Hippocampal formation (tissue), 2 donors: ENCODE measurements at regions not wholly inside any gene's neighbourhood (a gene's known extent, or its start where the extent isn't known, plus 50 kb on each side); places are given as distances from the start of the nearest gene placed in this dataset.
"Not testable (repeated sequence)": the region's sequence is repeated elsewhere in the genome, so short reads cannot be mapped to it uniquely, and the experiment has no call there.

Experiments used
- DNase-seq, 2 donors: peaks; one replicate each; lab custom pipeline; 2025; lab: John Stamatoyannopoulos, UW

DNA sequence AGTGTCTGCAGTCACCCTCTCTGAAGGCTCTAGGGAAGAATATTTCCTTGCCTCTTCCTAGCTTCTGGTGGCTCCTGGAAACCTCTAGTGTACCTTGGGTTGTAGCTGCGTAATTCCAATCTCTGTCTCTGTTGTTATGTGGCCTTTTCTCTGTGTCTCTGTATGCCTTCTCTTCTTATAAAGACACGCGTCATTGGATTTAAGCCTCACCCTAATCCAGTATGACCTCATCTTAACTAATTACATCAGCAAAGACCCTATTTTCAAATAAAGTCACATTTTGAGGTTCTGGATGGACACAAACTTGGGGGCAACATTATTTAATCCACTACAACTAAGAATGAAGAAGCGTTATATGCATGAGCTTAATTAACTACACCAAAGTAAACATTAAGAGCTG, 111.4 kb upstream of the ZNF184 start:
- DNase-seq, result no peak

DNA sequence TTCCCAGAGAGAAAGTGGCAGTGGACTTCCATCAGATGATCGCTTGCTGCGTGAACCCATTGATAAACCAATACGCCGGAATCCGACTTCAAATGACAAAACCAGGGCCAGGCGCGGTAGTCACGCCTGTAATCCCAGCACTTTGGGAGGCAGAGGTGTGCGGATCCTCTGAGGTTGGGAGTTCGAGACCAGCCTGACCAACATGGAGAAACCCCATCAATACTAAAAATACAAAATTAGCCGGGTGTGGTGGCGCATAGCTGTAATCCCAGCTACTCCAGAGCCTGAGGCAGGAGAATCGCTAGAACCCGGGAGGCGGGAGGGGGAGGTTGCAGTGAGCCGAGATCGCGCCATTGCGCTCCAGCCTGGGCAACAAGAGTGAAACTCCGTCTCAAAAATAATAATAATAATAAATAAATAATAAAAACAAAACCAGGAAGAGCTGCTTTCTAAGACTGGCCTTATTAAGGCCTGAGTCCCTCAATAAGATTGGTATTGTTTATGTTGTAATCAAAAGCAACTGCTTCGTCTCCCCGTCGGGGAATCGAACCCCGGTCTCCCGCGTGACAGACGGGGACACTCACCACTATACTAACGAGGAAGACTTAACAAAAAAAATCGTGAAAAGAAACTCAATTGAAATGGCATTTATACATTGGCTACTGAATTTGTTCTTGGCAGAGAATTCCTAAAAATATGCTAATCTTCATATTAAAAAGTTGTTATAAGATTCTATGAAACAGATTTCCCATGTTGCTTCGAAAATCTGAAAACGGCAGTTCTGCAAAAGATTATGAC, 110.2 kb upstream of the ZNF184 start:
- no peak for DNase-seq

DNA sequence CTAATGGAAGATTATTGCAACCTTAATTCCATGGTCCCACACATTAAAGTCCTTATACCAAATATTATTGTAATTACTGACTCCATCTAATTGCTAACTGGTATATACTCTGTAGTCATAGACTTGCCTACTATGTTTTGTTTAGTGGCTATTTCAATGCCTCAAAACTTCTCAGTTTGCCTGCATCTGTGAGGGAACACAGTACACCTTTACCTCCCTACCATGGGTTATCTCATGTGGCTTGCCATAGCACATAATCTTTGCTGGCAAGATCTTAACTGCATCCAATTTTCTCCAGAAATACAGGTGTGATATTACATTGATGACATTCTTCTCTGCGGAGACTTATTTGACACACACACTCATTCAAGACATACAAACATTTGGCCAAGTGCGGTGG, 107.1 kb upstream of the ZNF184 start:
- no peak for DNase-seq

DNA sequence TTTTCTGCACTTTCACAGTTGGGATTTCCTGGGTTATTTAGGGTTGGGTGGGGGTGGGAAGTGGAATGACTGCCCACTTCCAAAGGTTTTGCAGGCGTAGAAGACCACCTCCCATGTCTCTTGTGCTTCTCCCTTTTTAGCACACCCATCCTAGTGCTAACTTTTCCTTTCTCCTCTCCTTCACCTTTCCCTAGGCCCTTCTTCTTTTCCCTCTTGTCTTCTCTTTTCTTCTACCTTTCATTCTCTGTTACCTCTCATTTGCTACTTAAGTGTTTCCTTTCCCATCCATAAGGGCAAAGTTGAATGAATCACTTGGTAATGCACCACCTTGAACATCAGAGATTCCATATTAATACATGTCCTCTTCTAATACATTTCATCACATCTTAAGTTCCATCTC, 105.0 kb upstream of the ZNF184 start:
- no peak for DNase-seq

DNA sequence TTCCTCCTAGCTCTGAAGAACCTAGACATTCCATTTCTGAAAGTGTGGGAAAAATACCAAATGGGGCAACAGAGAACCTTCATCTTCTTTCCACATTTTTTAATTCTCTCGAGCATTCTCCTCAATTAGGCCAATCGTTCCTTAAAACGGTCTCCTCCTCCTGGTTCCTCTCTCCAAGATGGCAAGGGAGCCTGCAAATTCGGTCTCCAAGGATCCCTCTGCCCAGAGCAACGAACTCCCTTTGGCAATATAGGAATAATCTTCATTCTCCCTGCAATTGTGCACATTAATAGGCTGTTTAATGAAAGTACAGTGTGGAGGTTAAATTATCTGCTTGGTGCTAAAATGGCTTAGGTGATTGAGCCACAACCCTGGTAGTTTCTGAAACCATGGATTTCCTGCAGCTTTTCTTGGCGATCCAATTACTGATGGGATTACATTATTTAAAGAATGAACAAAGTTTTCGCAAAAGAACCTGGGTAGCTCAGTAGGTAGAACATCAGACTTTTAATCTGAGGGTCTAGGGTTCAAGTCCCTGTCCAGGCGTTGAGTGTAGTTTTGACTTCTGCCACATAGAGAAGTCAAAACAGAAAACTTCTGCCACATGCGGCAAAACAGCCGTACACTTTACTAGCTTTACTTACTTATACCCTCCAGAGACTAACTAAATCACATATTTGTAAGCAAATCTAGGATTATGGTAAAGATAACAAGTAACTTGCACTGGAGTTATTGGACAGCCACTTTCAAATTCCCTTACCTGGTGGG, 102.9 kb upstream of the ZNF184 start:
- DNase-seq, result no peak

DNA sequence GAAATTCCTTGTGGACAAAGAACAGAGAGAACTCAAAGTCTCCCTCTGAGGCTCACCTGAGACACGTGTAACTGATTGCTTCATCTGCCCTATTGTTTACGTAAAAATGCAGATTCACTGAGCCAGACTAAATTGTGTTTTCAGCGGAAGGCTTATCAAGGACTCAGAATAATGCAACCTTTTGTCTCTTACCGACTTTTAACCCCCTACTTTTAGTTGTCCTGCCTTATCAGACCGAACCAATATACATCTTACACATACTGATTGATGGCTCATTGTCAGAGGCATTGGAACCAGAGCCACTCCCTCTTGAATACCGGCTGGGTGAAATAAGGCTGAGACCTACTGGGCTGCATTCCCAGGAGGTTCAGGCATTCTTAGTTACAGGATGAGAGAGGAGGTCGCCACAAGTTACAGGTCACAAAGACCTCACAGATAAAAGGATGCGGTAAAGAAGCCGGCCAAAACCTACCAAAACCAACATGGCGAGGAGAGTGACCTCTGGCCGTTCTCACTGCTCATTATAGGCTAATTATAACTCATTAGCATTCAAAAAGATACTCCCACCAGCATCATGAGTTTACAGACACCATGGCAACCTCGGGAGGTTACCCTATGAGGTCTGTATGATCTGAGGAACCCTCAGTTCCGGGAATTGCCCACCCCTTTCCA, 95.5 kb upstream of the ZNF184 start:
- DNase-seq, result no peak

DNA sequence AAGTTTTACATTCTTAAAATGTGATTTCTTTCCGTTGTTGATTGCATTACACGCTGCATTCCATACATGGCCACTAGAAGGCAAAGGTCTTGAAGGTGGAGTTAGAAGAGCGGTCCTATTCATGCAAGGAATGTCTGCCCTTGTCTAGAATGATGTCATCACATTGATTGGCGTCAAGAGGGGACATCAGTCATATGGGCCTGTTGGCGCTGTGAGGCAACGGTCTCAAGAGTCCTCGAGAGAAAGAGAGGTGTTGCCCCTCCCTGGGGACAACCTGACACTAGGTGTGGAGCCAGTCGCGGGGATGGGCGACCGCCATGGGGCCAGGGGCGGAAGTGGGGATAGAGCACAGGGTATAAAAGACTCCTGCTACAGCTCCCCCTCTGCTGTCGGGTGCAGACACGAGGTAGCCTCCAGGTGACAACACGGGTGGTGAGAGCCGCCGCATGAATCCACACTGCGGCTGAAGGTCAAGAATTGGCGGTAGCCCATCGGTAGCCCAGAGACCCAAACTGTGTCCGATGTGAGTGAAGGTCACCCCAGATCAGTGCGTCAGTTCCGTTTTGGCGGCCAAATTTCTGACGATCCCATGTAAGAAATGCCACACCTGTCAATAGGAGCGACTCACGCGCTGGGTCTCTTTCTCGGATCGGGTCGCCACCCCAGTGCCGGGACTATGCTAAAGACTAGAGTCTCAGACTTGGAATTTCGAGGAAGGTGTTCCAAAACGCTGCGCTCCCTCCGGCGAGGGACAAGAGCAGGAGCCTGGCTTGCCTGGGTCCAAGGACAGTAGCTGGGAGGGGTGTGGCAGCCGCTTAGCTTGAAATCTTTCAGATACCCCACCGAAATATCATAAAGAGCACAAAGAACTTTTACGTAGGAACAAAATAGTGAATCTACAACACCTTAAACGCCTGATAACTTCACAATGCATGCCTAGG, 93.2 kb upstream of the ZNF184 start:
- DNase-seq, result no peak

DNA sequence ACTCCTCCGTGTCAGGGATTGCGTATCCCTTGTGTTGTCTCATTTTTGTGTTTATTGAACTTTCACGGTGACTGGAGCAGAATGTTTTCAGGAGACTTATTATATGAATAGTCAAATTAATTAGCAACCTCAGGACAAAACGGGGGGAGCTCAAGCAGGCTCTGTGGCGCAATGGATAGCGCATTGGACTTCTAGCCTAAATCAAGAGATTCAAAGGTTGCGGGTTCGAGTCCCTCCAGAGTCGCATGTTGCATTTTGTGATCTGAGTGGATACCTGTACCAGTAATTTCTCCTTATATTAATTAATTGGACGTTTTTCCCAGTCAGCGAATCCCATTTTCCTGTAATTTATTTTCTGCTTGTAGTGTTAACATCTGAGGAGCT, 89.1 kb upstream of the ZNF184 start:
- no peak for DNase-seq

DNA sequence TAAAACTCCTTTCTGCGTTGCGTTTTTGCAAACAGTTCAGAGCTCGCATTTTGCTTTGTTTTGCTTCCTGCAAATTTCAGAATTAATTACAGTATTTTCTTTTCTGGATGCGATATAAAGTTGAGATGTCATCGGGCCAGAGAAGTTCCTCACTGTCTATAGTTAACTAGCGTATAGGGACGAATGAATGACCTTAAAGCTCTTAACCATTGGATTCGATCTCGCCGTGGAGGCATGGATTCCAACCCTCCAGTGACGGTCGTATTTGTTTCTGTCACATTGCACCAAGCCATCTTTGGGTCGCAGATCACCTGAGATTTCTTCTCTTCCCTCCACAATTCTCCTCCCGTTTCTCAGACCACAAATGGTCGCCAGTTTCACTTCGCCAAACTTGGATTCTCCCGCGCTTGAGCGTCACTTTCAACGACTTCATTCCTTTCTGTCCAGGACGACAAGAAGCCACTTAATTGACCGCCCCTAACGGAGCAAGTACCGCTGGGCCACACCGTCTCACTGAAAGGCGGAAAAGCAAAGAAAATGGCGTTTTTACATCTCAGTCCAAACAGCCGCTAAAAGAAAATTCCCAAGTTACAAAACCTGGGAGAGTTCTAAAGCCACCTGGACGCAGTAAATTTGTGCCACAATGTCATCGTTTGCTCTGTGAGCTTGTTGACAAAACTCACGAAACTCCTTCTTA, 85.3 kb upstream of the ZNF184 start:
- DNase-seq, result no peak

DNA sequence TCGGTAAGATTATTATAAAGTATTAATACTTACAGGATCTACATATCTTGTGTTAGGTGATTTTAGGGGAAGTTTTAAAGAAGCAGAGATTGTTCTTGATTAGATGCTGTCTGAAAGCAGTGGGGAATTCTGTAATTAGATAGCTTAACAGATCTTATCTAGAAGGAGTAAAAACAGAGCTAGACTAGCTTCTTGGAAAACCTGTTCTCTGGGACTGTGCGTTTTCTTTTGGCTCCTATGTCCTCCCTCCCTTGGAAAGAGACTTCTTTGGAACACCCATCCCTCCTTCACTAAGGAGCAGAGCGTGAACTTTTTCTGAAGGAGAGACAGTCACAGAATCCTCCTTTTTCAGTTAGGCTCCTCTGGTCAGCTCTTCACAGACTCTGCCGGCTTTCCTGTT, 83.5 kb upstream of the ZNF184 start:
- DNase-seq, result no peak

DNA sequence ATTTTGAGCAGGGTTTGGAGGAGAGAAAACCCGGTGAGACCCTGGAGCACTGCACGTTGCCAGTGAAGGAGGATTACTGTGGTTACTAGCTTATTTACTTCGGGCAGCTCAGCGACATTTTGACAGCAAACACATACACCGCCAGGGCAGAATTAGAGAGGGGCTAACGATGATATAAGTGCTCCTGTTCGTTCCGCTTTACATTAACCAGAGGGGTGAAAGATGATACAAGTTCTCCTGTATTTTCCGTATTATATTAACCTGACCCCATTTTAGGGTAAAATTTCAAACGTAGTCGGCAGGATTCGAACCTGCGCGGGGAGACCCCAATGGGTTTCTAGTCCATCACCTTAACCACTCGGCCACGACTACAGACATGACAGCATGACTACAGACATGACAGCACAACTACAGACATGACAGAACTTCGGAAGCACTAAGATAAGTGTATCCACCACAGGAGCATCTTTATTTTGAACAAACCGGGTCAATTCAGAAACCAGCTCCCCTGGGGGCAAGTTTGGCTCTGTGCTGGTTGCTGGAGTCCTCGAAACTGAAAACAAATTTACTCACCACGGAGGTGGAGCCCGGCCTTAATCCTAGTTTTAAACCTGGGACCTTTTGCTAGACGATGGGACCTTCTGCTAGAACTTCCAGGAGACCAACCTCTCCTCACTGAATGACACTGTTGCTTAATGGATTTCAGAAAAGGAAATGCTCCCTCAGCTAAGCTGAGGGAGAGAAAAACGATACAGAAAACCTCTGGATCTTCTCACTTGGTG, 80.4 kb upstream of the ZNF184 start:
- DNase-seq, result no peak

DNA sequence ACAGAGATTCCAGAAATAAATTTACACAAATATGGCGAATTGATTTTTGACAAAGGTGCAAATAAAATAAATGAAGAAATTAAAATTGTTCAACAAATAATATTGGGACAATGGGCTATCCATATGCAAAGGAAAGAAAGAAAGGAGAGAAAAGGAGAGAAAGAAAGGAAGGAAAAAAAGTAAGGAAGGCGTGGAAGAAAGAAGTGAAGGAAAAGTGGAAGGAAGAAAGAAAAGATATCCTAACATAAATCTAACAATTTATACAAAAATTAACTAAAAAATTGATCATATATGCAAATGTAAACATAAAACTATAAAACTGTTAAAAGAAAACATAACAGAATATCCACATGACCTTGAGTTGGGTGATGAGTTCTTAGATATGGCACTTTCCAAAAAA, 78.7 kb upstream of the ZNF184 start:
- DNase-seq, result no peak

DNA sequence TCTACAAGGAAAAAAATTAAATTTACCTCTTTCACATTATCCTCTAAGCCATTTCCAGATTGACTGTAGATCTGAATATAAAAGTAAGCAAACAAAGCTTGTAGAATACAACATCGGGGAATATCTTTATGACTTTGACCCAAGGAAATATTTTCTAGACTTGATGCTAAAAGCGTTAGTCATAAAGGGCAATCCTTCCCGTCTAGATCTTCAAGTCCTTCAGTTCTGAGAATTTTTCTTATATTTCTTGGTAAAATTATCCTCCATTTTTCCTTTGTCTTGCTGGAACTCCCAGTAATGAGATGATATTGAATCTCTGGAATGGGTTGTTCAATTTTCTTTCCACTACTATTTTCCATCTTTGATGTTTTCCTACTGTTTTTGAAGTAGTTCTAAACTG, 77.8 kb upstream of the ZNF184 start:
- DNase-seq, result no peak

DNA sequence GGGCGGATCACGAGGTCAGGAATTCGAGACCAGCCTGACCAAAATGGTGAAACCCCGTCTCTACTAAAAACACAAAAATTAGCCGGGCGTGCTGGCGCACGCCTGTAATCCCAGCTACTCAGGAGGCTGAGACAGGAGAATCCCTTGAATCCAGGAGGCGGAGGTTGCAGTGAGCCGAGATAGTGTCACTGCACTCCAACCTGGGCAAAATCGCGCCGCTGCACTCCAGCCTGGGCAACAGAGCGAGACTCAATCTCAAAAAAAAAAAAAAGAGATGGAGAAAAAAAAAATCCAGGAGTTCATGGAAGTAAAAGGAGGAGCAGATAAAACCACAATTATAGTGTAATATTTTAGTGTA, 76.3 kb upstream of the ZNF184 start:
- not testable (repeated sequence) for DNase-seq

DNA sequence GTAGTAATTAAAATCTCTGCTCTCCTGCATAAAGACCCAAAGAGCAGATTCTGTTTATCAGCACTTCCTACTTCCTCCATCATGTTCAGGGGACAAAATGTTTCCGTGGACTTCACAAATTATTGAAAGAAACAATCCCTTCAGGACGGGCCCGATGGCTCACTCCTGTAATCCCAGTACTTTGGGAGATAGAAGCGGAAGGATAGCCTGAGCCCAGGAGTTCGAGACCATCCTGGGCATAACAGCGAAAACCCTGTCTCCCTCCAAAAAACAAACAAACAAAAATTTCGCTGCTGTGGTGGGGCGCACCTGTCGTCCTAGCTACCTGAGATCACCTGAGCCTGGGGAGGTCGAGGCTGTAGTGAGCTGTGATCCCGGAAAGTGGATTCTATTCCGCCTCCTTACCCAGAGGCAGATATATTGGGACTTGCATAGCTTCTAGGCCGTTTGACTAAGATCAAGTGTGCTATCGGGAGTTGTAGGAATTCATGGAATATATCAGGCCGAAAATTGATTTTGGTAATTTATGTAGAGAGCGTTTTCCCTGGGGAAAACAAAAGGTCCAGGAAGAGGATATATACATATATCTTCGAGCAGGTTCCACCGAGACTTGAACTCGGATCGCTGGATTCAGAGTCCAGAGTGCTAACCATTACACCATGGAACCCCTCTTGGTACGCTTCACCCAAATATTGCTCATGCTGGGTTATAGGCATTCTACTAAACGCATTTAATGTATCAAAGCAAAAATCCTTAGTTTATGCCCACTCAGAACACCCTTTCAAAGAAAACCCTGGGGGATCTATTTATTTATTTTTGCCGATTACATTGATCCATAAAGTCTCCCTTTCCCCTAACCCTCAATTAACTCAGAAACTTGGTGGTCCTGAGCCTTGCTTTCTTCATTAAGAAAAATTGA, 74.5 kb upstream of the ZNF184 start:
- DNase-seq, result no peak

DNA sequence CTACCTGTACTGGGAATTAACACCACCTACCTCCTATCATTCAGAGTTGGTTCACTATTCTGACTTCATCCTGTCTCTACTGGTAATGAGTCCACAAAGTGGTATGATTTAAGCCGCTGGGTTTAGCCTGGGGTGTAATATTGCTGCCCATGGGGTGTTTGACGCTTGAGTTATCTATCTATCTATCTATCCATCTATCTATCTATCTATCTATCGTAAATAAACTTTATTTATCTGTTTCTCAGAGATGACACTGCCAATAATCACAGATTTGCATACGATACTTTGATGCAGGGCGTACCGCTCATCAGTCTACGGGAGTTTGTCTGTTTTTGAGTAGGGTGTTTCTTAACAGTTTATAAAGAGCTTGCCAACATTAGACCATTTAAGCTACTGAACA, 73.6 kb upstream of the ZNF184 start:
- DNase-seq, result no peak

DNA sequence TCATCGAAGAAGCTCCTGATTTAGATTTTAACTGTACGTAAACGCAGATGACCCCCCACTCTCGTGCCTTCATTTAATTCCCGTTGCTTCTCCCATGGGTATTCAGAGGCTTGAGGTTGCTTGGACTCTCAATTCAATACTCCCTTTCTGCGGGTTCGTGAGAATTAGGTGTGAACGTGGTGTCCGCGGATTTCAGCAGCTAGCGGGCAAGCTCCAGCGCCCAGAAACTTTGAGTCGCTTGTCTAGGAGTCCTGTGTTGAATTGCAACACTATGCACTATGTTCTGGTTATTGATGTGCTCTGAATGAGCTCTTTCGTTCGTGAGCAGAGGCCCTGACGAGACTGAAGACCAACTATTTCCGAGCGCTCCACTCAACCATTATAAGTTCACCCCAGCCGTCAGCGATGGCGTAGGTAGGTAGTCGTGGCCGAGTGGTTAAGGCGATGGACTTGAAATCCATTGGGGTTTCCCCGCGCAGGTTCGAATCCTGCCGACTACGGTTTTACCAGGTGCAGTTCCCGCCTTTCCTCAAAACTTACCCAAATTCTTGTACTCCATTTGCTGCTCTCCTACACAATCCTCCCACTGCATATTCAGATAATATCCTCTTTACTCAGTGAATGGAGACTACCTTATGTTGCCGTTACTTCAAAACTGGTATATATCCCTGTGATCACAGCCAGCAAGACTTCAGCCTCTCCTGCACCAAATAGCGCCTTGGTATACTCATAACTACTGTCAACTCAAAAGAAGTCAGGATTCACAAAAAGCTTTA, 72.6 kb upstream of the ZNF184 start:
- DNase-seq, result no peak

DNA sequence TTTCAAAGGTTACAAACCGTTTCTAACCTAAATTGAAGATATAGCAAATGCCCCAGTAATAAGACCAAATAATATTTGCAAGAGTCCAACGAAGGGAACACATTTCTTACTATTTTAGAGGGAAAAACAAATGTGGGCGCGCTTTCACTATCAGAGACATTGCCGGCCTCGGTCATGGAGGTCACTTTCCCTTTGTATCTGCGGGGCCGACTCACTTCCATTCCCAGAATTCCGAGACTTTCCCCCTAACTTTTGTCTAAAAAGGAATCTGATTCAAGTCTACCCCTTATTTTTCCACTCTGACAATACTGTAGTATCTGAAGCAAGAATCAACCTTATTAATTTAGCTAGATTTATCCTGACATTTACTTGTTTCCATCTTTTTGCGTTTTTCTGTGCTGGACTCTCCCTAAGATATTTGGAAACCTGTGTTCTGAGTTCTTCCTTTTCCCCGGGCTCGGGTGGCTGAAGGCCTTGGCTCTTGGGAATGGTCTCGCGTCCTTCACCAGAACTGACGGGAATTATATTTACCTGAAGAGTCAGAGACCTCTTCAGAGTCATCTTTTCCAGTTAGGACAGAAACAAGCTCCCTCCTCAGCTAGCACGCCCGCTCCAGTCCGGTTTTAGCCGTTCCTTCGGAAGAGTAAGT, 71.8 kb upstream of the ZNF184 start:
- no peak for DNase-seq
